ENCODE measurements at regions not wholly inside any gene's neighbourhood (a gene's known extent, or its start where the extent isn't known, plus 50 kb on each side); places are given as distances from the start of the nearest gene placed in this dataset.

- no peak for TF ChIP-seq CTCF (IDR thresholded peaks at IDR 0.05; ENCODE audit: insufficient read depth, low read length)
- DNase-seq (ENCODE audit: low read depth): no peak
Observed at GRCh38 chr21:22260274-22260673, 1262.1 kb downstream of the NCAM2 start.

GRCh38 chr21:22263890-22264289 is 1265.7 kb downstream of the NCAM2 start:
- no peak for DNase-seq (ENCODE audit: low read depth)
- no peak overlapping the region for H3K4me3 ChIP-seq (ENCODE audit: low read depth, low read length)
- TF ChIP-seq CTCF (IDR thresholded peaks at IDR 0.05; ENCODE audit: insufficient read depth, low read length): no peak

More at GRCh38 chr21:22260274-22260673, 1262.1 kb downstream of the NCAM2 start:
- H3K4me3 ChIP-seq (ENCODE audit: low read depth, low read length): no peak overlapping the region

DNA sequence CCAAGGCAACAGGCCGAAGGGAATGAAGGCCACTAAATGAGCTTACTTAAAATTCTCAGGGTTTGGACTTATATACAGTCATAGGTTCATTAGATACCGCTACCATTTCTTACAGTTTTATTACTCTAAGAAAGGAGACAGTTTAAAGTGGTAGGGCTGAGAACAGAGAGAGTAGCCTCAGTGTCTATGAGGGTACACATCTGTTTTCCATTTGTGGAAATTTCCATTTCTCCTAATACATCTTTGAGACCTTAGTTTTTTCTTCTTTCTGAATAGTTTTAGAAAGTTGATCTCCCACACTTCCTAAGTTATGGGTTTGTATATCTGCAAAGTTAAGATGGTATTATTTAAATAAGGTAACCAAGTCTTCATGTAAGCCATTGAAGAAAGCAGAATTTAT is 1279.1 kb downstream of the NCAM2 start:
- TF ChIP-seq CTCF (IDR thresholded peaks at IDR 0.05; ENCODE audit: insufficient read depth, low read length): no peak
- no peak for DNase-seq (ENCODE audit: low read depth)
- H3K4me3 ChIP-seq (ENCODE audit: low read depth, low read length): no peak overlapping the region

GRCh38 chr21:22278366-22278765 is 1280.2 kb downstream of the NCAM2 start:
- no peak overlapping the region for H3K4me3 ChIP-seq (ENCODE audit: low read depth, low read length)
- no peak for DNase-seq (ENCODE audit: low read depth)
- TF ChIP-seq CTCF (IDR thresholded peaks at IDR 0.05; ENCODE audit: insufficient read depth, low read length): no peak

- TF ChIP-seq CTCF (IDR thresholded peaks at IDR 0.05; ENCODE audit: insufficient read depth, low read length): no peak
- no peak overlapping the region for H3K4me3 ChIP-seq (ENCODE audit: low read depth, low read length)
- no peak for DNase-seq (ENCODE audit: low read depth)
Observed at GRCh38 chr21:22280851-22281250, 1282.6 kb downstream of the NCAM2 start.

GRCh38 chr21:22288885-22289499 is 1290.8 kb downstream of the NCAM2 start:
- H3K4me3 ChIP-seq (ENCODE audit: low read depth, low read length): no peak overlapping the region
- no peak for TF ChIP-seq CTCF (IDR thresholded peaks at IDR 0.05; ENCODE audit: insufficient read depth, low read length)
- no peak for DNase-seq (ENCODE audit: low read depth)

GRCh38 chr21:22292144-22292543 is 1293.9 kb downstream of the NCAM2 start:
- DNase-seq (ENCODE audit: low read depth): no peak
- TF ChIP-seq CTCF (IDR thresholded peaks at IDR 0.05; ENCODE audit: insufficient read depth, low read length): no peak
- no peak overlapping the region for H3K4me3 ChIP-seq (ENCODE audit: low read depth, low read length)

Measured in fibroblast of the aortic adventitia (primary cell).